ENCODE measurements at regions not wholly inside any gene's neighbourhood (a gene's known extent, or its start where the extent isn't known, plus 50 kb on each side); places are given as distances from the start of the nearest gene placed in this dataset.

DNA sequence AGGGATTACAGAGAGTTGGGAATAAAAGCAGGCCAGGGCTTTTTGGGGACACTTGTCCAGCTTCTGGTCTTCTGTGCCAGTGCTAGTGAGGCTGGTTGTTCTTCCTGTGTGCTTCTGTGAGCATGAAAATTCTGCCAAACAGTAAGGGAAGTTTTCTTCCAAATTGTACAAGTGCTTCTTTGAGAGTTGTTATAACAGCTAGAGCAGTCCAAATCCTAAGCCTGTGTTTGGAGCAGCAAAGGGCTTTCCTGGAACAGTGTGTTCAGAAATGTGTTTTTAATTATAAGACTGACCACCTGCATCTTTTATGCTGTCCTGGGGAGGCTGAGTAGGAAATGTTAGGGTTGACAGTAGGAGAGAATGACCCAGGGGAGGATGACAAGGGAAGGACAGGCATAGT is 223.0 kb upstream of the P2RY1 start:
- Histone ChIP-seq H2AFZ (ENCODE audit: low read depth, low read length) (no peak overlapping the region), H3K9ac (ENCODE audit: low read length) (no peak overlapping the region), H3K18ac (ENCODE audit: low read depth in 1 of 2, low read length in 2 of 2) (no peak overlapping the region), H3K4me3 (ENCODE audit: insufficient read depth in 1 of 2, low read depth in 1 of 2, low read length in 2 of 2) (no peak overlapping the region), H3K4me2 (ENCODE audit: low read length, poor library complexity, severe bottlenecking) (no peak overlapping the region), H4K91ac (ENCODE audit: low read length) (no peak overlapping the region), H3K79me1 (replicated peaks; ENCODE audit: low read length, poor library complexity, severe bottlenecking) (no peaks in the 10 kb centered on the region), H3K4me1 (ENCODE audit: control insufficient read depth, insufficient read depth, low read depth, low read length) (no peaks in the 10 kb centered on the region), H2BK12ac (ENCODE audit: low read length in 2 of 2) (no peak overlapping the region), H2AK5ac (ENCODE audit: low read length, severe bottlenecking) (no peak overlapping the region), H3K4ac (ENCODE audit: low read depth in 1 of 2, low read length in 2 of 2) (no peak overlapping the region), H4K8ac (ENCODE audit: low read length) (no peak overlapping the region), H3K9me3 (ENCODE audit: control insufficient read depth, low read length) (no peaks in the 10 kb centered on the region), H3K23ac (ENCODE audit: low read length in 2 of 2) (no peak overlapping the region), H2BK5ac (ENCODE audit: low read depth, low read length, poor library complexity, severe bottlenecking) (no peak overlapping the region), H3K14ac (ENCODE audit: low read length in 2 of 2) (no peak overlapping the region), H3K27ac (ENCODE audit: low read length, poor library complexity, severe bottlenecking) (no peak overlapping the region), H3K27me3 (ENCODE audit: control insufficient read depth in 1 of 2, insufficient read depth in 1 of 2, low read length in 2 of 2) (no peaks in the 10 kb centered on the region), H2BK120ac (ENCODE audit: low read depth, low read length) (no peak overlapping the region), H3K36me3 (ENCODE audit: control insufficient read depth in 1 of 2, insufficient read depth in 2 of 2, low read depth in 1 of 2, low read length in 2 of 2) (no peaks in the 10 kb centered on the region), H2BK15ac (ENCODE audit: low read depth, poor library complexity, severe bottlenecking) (no peak overlapping the region)
- DNase-seq, result no peak

DNA sequence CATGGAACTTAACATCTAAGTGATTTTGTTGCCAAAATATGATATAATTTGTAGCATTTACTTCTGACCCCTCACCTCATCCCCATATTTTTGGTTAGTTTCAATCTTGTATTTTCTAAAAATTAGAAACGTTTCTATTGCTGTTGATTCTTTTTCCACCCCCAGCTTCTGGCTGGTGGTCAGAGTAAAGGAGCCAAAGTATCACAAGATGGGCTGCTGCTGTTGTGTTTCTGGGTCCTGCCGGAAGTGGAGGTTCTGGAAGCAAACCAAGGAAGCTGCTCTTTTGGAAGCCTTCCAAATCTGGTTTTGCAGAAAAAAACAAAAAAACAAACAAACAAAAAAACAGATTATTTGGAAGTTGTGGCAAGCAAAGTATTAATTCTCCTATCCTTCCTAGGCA is 221.1 kb upstream of the P2RY1 start:
- Histone ChIP-seq H3K27ac (ENCODE audit: low read length, poor library complexity, severe bottlenecking) (no peak overlapping the region), H3K9ac (ENCODE audit: low read length) (no peak overlapping the region), H2AFZ (ENCODE audit: low read depth, low read length) (no peak overlapping the region), H3K27me3 (ENCODE audit: control insufficient read depth in 1 of 2, insufficient read depth in 1 of 2, low read length in 2 of 2) (no peaks in the 10 kb centered on the region), H4K91ac (ENCODE audit: low read length) (no peak overlapping the region), H3K23ac (ENCODE audit: low read length in 2 of 2) (no peak overlapping the region), H2BK12ac (ENCODE audit: low read length in 2 of 2) (no peak overlapping the region), H3K4me2 (ENCODE audit: low read length, poor library complexity, severe bottlenecking) (no peak overlapping the region), H2BK15ac (ENCODE audit: low read depth, poor library complexity, severe bottlenecking) (no peak overlapping the region), H2BK5ac (ENCODE audit: low read depth, low read length, poor library complexity, severe bottlenecking) (no peak overlapping the region), H3K36me3 (ENCODE audit: control insufficient read depth in 1 of 2, insufficient read depth in 2 of 2, low read depth in 1 of 2, low read length in 2 of 2) (no peaks in the 10 kb centered on the region), H2AK5ac (ENCODE audit: low read length, severe bottlenecking) (no peak overlapping the region), H2BK120ac (ENCODE audit: low read depth, low read length) (no peak overlapping the region), H4K8ac (ENCODE audit: low read length) (no peak overlapping the region), H3K4me1 (ENCODE audit: control insufficient read depth, insufficient read depth, low read depth, low read length) (no peaks in the 10 kb centered on the region), H3K79me1 (replicated peaks; ENCODE audit: low read length, poor library complexity, severe bottlenecking) (no peaks in the 10 kb centered on the region), H3K9me3 (ENCODE audit: control insufficient read depth, low read length) (no peaks in the 10 kb centered on the region), H3K4ac (ENCODE audit: low read depth in 1 of 2, low read length in 2 of 2) (no peak overlapping the region), H3K18ac (ENCODE audit: low read depth in 1 of 2, low read length in 2 of 2) (no peak overlapping the region), H3K14ac (ENCODE audit: low read length in 2 of 2) (no peak overlapping the region), H3K4me3 (ENCODE audit: insufficient read depth in 1 of 2, low read depth in 1 of 2, low read length in 2 of 2) (no peak overlapping the region)
- WGBS, result no CpG with 5 or more reads among the region's 2 CpGs
- no peak for DNase-seq

DNA sequence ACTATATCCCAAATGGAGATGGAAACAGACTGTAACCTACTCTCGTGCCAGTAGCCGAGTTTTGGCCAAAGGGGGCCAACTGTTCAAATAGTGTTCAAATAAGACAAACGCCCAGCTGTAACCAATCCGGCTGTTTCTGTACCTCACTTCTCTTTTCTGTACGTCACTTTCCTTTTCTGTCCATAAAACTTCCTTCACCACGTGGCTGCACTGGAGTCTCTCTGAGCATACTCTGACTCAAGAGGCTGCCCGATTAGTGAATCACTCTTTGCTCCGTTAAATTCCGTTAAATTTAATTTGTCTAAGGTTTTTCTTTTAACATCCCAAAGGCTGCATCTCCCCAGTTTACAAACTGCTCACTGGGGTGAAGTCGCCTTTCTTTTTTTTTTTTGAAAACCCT is 219.2 kb upstream of the P2RY1 start:
- Histone ChIP-seq H3K14ac (ENCODE audit: low read length in 2 of 2) (no peak overlapping the region), H3K4me2 (ENCODE audit: low read length, poor library complexity, severe bottlenecking) (no peak overlapping the region), H2BK5ac (ENCODE audit: low read depth, low read length, poor library complexity, severe bottlenecking) (no peak overlapping the region), H3K9ac (ENCODE audit: low read length) (no peak overlapping the region), H3K4me1 (ENCODE audit: control insufficient read depth, insufficient read depth, low read depth, low read length) (no peaks in the 10 kb centered on the region), H2BK12ac (ENCODE audit: low read length in 2 of 2) (no peak overlapping the region), H3K23ac (ENCODE audit: low read length in 2 of 2) (no peak overlapping the region), H3K27ac (ENCODE audit: low read length, poor library complexity, severe bottlenecking) (no peak overlapping the region), H3K36me3 (ENCODE audit: control insufficient read depth in 1 of 2, insufficient read depth in 2 of 2, low read depth in 1 of 2, low read length in 2 of 2) (no peaks in the 10 kb centered on the region), H2BK15ac (ENCODE audit: low read depth, poor library complexity, severe bottlenecking) (no peak overlapping the region), H3K4ac (ENCODE audit: low read depth in 1 of 2, low read length in 2 of 2) (no peak overlapping the region), H3K4me3 (ENCODE audit: insufficient read depth in 1 of 2, low read depth in 1 of 2, low read length in 2 of 2) (no peak overlapping the region), H2AK5ac (ENCODE audit: low read length, severe bottlenecking) (no peak overlapping the region), H3K27me3 (ENCODE audit: control insufficient read depth in 1 of 2, insufficient read depth in 1 of 2, low read length in 2 of 2) (no peaks in the 10 kb centered on the region), H2AFZ (ENCODE audit: low read depth, low read length) (no peak overlapping the region), H3K18ac (ENCODE audit: low read depth in 1 of 2, low read length in 2 of 2) (no peak overlapping the region), H3K9me3 (ENCODE audit: control insufficient read depth, low read length) (no peaks in the 10 kb centered on the region), H4K8ac (ENCODE audit: low read length) (no peak overlapping the region), H2BK120ac (ENCODE audit: low read depth, low read length) (no peak overlapping the region), H3K79me1 (replicated peaks; ENCODE audit: low read length, poor library complexity, severe bottlenecking) (no peaks in the 10 kb centered on the region), H4K91ac (ENCODE audit: low read length) (no peak overlapping the region)
- WGBS, result 88% methylated on average over 10 of the region's 10 CpGs
- DNase-seq, result no peak

DNA sequence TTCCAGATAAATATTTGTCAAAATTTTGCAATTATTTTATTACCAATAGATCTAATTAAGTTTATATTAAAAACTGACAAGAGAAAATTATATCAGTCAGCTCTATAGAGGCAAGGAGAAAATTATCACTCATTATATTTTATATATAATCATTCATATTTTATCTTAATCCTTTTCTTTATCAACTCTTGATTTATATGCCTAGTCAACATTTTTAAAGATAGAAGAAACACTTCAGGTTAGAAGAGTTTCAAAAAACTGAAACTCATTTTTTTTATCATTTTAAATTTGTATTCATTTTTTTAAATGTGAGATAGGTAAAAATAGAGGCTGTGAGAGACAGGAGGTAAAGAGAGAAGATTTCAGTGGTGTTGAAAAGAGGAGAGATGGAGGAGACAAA is 217.3 kb upstream of the P2RY1 start:
- Histone ChIP-seq H2BK15ac (ENCODE audit: low read depth, poor library complexity, severe bottlenecking) (no peak overlapping the region), H3K9me3 (ENCODE audit: control insufficient read depth, low read length) (no peaks in the 10 kb centered on the region), H3K23ac (ENCODE audit: low read length in 2 of 2) (no peak overlapping the region), H2BK12ac (ENCODE audit: low read length in 2 of 2) (no peak overlapping the region), H3K36me3 (ENCODE audit: control insufficient read depth in 1 of 2, insufficient read depth in 2 of 2, low read depth in 1 of 2, low read length in 2 of 2) (no peaks in the 10 kb centered on the region), H4K8ac (ENCODE audit: low read length) (no peak overlapping the region), H3K18ac (ENCODE audit: low read depth in 1 of 2, low read length in 2 of 2) (no peak overlapping the region), H3K4me1 (ENCODE audit: control insufficient read depth, insufficient read depth, low read depth, low read length) (no peaks in the 10 kb centered on the region), H3K9ac (ENCODE audit: low read length) (no peak overlapping the region), H2AFZ (ENCODE audit: low read depth, low read length) (no peak overlapping the region), H3K4me2 (ENCODE audit: low read length, poor library complexity, severe bottlenecking) (no peak overlapping the region), H2BK120ac (ENCODE audit: low read depth, low read length) (no peak overlapping the region), H3K4ac (ENCODE audit: low read depth in 1 of 2, low read length in 2 of 2) (no peak overlapping the region), H4K91ac (ENCODE audit: low read length) (no peak overlapping the region), H3K27me3 (ENCODE audit: control insufficient read depth in 1 of 2, insufficient read depth in 1 of 2, low read length in 2 of 2) (no peaks in the 10 kb centered on the region), H3K27ac (ENCODE audit: low read length, poor library complexity, severe bottlenecking) (no peak overlapping the region), H2AK5ac (ENCODE audit: low read length, severe bottlenecking) (no peak overlapping the region), H3K79me1 (replicated peaks; ENCODE audit: low read length, poor library complexity, severe bottlenecking) (no peaks in the 10 kb centered on the region), H2BK5ac (ENCODE audit: low read depth, low read length, poor library complexity, severe bottlenecking) (no peak overlapping the region), H3K4me3 (ENCODE audit: insufficient read depth in 1 of 2, low read depth in 1 of 2, low read length in 2 of 2) (no peak overlapping the region), H3K14ac (ENCODE audit: low read length in 2 of 2) (no peak overlapping the region)
- no peak for DNase-seq
